K562 (cell line): ENCODE measurements at regions not wholly inside any gene's neighbourhood (a gene's known extent, or its start where the extent isn't known, plus 50 kb on each side); places are given as distances from the start of the nearest gene placed in this dataset.

ENCODE experiments used
- CHD2 ChIP-seq: IDR thresholded peaks from 2 replicates; pipeline ENCODE4 v1.6.1; 2011; ENCODE audit warnings: low read depth, low read length
- CREB1 ChIP-seq, 2 experiments: sonication (generic) in 1 of 2; formaldehyde crosslinking in 1 of 2; IDR thresholded peaks; 2 replicates each; pipeline versions ENCODE4 v1.6.1 to v1.8.0; 2012 to 2022; ENCODE audit warnings: inconsistent platforms in 1 of 2, mild to moderate bottlenecking in 1 of 2, missing genetic modification reagents in 1 of 2, moderate library complexity in 1 of 2
- EGR1 ChIP-seq: fragments of 450-650 bp; conservative IDR thresholded peaks from 2 replicates; pipeline ENCODE4 v1.6.1; 2017; ENCODE audit warnings: mild to moderate bottlenecking
- GATAD2A ChIP-seq: fragments of 450-650 bp; IDR thresholded peaks from 2 replicates; pipeline ENCODE4 v1.6.1; 2017
- KAT7 ChIP-seq: sonication (generic); formaldehyde crosslinking; IDR thresholded peaks from 2 replicates; pipeline ENCODE4 v1.8.0; 2022; ENCODE audit warnings: missing genetic modification reagents, mild to moderate bottlenecking, borderline replicate concordance
- MAFK ChIP-seq: IDR thresholded peaks from 2 replicates; pipeline ENCODE4 v1.6.1; 2011; ENCODE audit warnings: low read length, improper control_type of control experiment
- NR3C1 ChIP-seq: sonication (generic); formaldehyde crosslinking; IDR thresholded peaks from 2 replicates; pipeline ENCODE4 v1.8.1; 2022; ENCODE audit warnings: missing genetic modification reagents
- SRF ChIP-seq, 2 experiments: fragments of 250-450, 450-650 bp in 1 of 2; sonication (Bioruptor Pico) in 1 of 2; sonication (generic) in 1 of 2; formaldehyde crosslinking; IDR thresholded peaks; 2 replicates each; pipeline versions ENCODE4 v1.5.0 to v1.5.1; 2020 to 2022; ENCODE audit warnings: mild to moderate bottlenecking in 1 of 2, missing genetic modification reagents in 1 of 2
- ZZZ3 ChIP-seq: fragments of 450-650 bp; IDR thresholded peaks from 2 replicates; pipeline ENCODE4 v1.6.1; 2016; ENCODE audit warnings: antibody characterized with exemption, mild to moderate bottlenecking, moderate library complexity
- TF ChIP-seq, protein P1 (sequence below): sonication (generic); formaldehyde crosslinking; IDR thresholded peaks from 2 replicates; pipeline ENCODE4 v1.8.1; 2023; ENCODE audit warnings: missing genetic modification reagents, mild to moderate bottlenecking, borderline replicate concordance

DNA sequence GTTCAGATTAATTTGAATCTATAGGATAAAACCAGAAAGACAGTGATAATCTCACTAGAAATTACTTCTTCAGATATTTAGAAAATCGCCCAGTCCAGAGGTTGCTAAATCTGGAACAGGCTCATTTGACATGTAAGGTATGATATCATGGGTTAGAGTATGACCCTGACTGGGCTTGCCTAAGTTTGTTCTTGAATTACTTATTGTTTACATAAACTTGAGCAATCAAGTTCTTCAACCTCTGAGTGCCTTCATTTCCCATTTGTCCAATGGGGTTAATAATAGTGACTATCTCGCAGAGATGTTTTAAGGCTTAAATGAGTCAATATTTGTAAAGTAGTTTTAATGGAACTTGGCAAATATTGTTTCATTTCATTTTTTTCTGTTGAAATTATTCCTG lies 1947.6 kb upstream of the IGFBP7 start:
- TF ChIP-seq MAFK (no peak), CREB1 (IDR thresholded peaks at IDR 0.05) (no peak), CREB1 (CRISPR knock-in tag; IDR thresholded peaks at IDR 0.05) (no peak), EGR1 (no peak), NR3C1 (CRISPR knock-in tag) (no peak), CHD2 (no peak), SRF (CRISPR knock-in tag; IDR thresholded peaks at IDR 0.05) (no peak), GATAD2A (no peak), KAT7 (CRISPR knock-in tag) (no peak), ZZZ3 (no peak)
- TF ChIP-seq, protein P1, sequence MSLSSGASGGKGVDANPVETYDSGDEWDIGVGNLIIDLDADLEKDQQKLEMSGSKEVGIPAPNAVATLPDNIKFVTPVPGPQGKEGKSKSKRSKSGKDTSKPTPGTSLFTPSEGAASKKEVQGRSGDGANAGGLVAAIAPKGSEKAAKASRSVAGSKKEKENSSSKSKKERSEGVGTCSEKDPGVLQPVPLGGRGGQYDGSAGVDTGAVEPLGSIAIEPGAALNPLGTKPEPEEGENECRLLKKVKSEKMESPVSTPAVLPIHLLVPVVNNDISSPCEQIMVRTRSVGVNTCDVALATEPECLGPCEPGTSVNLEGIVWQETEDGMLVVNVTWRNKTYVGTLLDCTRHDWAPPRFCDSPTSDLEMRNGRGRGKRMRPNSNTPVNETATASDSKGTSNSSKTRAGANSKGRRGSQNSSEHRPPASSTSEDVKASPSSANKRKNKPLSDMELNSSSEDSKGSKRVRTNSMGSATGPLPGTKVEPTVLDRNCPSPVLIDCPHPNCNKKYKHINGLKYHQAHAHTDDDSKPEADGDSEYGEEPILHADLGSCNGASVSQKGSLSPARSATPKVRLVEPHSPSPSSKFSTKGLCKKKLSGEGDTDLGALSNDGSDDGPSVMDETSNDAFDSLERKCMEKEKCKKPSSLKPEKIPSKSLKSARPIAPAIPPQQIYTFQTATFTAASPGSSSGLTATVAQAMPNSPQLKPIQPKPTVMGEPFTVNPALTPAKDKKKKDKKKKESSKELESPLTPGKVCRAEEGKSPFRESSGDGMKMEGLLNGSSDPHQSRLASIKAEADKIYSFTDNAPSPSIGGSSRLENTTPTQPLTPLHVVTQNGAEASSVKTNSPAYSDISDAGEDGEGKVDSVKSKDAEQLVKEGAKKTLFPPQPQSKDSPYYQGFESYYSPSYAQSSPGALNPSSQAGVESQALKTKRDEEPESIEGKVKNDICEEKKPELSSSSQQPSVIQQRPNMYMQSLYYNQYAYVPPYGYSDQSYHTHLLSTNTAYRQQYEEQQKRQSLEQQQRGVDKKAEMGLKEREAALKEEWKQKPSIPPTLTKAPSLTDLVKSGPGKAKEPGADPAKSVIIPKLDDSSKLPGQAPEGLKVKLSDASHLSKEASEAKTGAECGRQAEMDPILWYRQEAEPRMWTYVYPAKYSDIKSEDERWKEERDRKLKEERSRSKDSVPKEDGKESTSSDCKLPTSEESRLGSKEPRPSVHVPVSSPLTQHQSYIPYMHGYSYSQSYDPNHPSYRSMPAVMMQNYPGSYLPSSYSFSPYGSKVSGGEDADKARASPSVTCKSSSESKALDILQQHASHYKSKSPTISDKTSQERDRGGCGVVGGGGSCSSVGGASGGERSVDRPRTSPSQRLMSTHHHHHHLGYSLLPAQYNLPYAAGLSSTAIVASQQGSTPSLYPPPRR (CRISPR knock-in tag): no peak
